HG02623 (cell line): ENCODE measurements at regions not wholly inside any gene's neighbourhood (a gene's known extent, or its start where the extent isn't known, plus 50 kb on each side); places are given as distances from the start of the nearest gene placed in this dataset.
A peak's percentile ranks its signal among the peaks of the same experiment; 100 is the strongest.

Source experiments
- ATAC-seq: cut with Tn5 transposase; IDR thresholded peaks from one replicate; pipeline ENCODE4 v1.9.1; 2021; ENCODE audit warnings: moderate library complexity; ENCODE audit not compliant: unreplicated experiment

DNA sequence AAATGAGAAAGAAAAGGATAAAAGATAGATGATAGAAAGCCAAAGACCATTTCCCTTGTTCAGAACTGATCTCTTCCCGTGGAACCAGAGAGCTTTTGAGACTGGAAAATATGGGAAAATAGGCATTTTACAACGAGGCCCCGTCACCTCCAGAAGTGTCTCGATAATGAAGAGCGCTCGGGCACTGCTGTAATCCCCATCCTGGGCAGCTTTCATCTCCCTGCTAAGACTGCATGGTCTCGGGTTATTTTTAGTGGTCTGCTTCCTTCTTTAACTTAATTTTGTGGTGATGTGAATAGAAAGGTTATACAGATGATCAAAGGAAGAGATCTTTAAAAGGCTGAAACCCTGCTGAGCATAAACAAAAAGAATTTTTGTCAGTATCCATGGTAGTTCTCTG lies 176.6 kb downstream of the METTL4 start:
- no peak for ATAC-seq

DNA sequence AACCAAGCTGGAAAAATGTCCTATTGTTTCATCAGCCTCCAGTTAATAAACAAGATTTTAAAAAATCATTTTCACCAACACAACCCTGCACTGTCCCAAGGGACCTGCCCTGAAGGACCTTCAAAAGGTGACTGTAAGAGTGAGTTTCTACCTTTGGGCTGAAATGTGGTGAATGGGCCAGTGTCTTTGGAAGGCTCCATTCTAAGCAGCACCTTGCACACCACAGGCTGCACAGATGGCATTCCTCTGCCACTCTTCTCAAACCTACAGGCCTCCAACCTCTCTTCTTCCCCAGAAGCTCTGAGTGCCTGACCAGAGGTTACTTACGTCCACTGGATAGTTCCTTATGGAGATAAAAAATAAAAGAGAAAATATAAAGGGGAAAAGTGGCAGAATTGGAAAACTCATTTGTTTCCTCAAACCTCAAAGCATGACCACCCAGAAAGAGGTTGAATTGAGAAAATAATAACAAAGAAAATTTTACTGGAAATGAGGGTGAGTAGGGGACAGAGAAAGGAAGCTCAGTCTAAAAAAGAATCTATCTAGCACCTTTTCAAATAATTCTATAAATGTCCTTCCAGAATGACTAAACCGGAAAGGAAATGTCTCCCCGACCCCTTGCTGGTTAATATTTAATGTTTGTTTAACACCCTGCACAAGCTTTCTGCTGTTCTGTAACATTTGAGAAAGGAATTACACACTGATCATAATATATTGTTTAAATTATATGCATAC lies 175.7 kb downstream of the METTL4 start:
- peak; percentile 69 for ATAC-seq

DNA sequence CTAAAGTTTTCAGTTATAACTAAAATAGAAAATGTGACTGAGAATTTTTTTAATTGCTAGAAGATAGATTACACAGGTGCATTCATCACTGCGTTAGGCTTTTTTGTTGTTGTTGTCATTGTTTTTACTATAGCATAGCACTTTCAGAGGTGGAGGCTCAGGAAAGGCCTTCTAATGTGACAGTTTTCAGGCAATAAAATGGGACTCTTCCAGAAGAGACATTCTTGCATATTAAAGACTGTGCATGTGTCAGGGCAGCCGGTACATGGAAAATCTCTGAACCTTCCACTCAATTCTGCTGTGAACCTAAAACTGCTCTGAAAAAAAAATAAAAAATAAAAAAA lies 175.2 kb downstream of the METTL4 start:
- no peak for ATAC-seq

DNA sequence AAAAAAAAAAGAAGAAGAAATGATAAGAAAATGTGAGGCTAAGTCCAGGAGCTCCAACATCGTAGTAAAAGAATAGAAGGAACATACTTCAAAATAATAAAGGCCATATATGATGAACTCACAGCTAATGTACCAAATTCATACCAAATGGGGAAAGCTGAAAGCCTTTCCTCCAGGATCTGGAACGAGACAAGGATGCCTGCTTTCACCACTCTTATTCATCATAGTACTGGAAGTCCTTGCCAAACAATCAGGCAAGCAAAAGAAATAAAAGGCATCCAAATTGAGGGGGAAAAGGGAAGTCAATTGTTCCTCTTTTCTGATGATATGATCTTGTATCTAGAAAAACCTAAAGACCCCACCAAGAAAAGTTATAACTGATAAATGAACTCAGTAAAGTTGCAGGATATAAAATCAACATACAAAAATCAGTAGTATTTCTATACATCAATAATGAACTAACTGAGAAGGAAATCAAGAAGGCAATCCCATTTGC lies 170.6 kb downstream of the METTL4 start:
- ATAC-seq, result no peak

DNA sequence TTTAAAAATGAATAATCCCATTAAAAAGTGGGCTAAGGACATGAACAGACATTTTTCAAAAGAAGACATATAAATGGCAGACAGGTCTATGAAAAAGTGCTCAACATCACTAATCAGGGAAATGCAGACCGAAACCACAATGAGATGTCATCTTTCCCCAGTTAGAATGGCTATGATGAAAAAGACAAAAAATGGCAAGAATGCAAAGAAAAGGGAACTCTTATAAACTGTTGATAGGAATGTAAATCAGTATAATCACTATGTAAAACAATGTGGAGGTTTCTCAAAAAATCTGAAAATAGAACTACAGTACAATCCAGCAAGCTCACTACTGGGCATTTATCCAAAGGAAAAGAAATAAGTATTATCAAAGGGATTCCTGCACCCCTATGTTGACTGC lies 169.2 kb downstream of the METTL4 start:
- ATAC-seq, result no peak

DNA sequence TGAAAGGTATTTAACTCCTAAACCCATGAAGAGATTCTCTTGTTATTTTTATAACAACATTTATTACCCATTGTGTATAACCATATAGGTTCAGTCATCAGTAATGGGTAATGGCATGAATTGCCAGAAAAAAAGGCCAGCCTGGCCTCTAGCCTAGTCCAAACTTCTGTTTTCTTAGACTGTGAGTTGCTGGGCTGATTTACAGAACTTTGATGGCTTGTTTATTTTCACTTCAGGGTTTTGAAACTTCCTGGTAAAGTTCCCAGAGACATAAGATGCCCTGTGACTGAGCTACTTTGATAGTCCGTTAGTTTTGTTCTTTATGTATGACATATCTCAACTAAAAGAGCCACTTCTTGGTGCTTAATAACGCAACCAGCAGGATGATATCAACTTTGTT lies 164.8 kb downstream of the METTL4 start:
- ATAC-seq, result no peak

DNA sequence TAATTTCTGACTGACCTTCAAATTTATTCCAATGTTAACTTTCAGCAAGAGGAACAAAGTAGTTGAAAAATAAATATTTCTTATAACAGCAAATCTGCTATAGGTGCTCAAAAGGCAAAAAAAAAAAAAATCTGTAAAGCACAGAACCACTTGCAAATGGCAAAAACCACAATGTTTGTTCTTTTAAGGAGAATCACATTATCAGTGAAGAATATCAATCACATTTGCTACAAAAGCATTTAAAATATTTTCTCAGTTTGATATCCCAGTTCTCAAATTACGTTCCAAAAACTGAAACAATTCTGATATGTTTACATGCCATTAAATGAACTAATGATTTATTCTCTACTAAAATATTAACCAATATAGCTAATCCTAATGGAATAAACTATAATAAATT lies 163.3 kb downstream of the METTL4 start:
- ATAC-seq, result no peak

DNA sequence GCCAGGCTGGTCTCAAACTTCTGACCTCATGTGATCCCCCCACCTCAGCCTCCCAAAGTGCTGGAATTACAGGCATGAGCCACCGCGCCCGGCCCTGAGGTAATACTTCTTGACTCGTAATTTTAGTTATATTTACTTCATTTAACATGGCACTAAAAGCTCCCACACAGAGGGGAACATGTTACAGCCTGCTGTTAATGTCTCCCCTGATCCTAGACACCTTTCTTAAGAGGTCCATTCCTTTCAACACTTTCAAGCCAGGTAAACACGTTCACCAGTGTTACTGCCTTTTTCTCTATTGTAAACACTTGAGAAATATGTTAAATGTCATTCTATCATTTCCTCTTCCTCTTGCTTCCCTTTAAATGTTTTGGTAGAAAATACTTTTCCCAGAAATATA lies 161.4 kb downstream of the METTL4 start:
- ATAC-seq, result no peak

DNA sequence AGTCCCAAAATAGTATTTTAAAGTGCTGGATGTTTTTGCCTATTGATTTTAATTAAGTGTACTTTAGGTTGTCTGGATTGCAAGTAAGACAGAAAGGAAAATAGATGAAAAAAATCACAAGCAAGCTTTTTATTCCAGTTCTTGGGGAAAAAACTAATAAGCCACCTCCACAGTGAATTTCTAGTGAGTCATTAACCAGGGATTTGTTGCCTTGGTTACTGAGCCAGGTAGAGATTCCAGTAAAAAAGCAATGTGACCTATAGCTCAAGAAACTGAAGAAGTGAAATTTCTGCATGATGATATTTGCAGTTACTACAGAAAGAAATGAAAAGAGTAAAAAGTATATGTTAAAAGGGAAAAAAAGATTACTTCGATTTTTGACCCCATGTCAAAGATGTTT lies 160.6 kb downstream of the METTL4 start:
- ATAC-seq, result no peak

DNA sequence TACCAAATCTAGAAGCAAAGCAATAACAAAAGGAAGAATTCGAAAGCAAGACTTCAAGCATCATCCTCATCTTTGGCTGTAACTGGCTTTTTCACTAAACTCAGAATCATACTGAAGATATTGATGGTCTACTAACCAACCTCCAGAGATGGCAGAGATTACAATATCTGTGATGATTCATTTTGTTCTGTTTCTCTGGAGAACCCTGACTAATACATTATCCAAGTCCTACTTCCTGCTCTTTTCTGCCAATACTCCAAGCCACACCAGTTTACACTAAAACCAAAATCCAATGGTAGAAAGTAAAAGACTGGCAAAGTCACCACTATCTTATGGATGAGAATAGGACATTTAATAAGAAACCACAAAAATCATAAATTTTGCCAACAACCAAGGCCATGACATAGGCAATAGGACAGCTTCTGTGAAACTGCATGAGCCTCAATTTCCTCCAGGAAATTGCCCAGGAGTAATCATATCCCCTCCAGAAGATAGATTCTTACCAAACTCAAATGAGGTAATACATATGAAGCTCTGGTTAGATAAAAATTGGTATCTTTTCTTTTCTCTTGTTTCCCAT lies 159.8 kb downstream of the METTL4 start:
- no peak for ATAC-seq

DNA sequence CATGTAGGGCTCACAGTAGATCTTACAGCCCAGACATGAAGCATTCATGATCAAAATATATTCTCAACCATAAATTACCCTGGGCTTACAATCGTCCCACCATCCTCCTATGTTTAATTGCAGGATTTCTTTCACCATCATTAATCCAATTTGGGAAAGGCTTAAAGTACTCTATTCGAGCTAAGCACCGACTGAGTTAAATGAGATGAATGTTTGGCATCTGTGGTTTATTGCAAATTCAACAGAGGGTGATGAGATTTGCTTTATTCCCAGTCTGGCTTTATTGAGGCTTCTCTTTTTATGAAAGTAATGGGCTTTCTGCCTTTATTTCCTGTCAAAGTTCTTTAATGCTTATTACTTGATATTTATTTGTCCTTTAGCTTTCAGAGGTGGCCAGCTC lies 159.0 kb downstream of the METTL4 start:
- no peak for ATAC-seq

DNA sequence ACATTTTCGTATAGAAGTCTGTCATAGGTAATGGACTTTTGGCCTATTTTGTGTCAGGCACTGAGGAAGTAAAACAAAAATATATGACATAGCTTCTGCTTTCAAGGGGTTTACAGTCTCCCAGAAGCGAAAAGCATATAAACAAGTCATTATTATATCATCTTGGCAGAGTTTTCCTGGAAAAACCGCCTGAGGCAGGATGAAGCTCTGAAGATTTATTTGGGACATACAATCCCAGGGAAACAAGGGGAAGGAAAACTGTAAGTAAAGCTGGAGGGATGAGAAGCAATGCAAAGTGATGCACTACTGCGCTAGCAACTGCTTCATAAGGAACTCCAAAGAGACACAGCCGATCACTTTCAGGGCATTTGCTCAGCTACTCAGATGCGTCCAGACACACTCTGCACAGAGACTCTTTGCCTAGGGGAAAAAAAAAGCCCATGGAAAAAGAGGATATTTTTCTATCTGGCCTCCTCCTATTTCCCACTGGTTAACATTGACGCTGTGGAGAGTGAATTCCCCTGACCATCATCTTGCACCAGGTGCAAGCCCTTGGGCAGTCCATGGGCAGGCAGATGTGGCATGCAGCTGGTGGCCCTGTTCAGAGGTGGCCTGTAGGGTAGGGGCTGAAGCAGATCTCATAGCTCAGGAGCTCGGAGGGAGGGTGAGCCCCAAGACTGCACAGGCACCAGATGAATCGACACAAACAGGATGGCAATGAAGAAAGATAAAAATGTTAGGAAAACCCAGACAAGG lies 158.1 kb downstream of the METTL4 start:
- ATAC-seq, result no peak

DNA sequence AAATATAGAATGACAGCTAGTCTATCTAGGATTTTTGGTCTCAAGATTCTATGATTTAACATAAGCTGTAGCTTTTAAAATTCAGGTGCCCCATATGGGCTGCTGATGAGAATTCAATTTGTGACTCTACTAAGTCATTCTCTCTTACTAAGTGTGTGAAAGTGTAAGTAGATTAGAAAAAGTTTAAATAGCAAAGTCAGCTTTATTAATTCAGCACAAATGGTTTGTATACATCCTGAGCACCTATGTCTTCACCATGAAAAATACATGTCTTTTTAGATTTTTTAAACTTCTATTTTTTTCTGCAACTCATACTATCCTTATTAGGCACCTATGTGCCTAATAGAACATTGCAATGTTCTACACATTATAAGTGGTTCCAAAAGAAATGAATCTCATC lies 157.1 kb downstream of the METTL4 start:
- ATAC-seq, result no peak

DNA sequence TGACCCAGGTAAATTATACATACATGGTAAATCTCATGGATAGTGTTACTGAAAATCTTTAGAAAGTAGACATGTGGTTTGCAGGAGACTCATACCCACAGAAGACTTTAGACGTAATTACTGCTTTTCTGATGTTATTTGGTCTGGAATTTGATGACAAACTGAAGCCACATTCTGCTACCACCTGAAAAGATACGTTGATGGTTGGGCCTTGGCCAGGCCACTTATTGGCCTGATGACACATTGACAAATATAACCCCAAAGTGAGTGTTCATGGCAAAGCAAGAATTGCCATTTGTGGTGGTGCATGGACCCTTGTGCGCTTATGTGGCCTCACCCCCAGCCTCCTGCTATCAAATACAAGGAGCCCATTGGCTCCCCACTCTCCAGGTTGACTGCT lies 155.6 kb downstream of the METTL4 start:
- ATAC-seq, result no peak

DNA sequence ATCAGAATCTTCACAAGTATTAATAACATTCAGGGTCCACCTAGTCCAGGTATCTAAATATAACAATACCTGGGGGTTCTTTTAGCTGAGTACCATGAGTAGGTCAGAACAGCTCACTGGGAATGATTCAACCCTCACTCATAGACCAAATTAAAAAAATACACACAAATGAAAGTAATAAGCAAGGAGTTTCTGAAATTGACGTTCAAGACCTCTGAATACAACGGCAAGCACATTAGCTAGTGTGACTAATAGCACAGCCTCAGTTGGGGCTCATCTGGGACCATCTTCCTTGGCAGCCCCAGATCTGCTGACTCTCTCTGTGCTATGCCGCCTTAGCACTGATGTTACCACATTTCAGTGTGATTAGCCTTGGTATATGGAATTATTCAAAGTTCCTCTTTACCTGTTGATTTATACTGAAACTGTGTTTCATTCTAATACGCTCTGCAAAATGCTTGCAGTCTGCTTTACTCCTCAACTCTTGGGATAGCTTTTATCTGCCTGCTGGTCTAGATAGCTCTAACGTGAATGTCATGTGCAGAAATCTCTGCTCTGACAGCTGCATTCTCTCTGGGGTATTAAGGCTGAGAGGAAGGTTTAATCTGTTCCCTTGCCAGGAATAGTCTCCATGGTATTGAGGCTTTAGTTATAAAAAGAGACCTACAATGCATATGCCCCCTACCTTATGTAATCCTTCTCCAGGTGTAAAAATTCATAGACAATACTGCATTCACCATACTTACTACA lies 153.3 kb downstream of the METTL4 start:
- ATAC-seq, result no peak

DNA sequence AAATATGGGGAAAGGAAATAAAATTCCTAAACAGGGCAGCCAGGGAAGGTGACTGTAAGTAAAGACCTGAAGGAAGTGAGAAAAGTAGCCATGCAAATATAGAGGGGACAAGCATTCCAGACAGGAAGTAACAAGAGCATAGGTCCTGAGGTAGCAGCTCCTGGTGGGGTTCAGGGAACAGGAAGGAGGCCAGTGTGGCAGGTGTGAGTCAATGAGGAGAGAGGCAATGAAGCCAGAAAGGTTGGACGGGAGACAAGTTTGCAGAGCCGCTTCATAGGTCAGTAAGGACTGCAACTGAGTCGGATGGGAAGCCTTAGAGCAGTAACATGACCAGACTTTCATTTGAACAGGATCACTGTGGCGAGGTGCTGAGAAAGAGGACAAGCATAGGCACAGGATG lies 150.9 kb downstream of the METTL4 start:
- ATAC-seq, result no peak

DNA sequence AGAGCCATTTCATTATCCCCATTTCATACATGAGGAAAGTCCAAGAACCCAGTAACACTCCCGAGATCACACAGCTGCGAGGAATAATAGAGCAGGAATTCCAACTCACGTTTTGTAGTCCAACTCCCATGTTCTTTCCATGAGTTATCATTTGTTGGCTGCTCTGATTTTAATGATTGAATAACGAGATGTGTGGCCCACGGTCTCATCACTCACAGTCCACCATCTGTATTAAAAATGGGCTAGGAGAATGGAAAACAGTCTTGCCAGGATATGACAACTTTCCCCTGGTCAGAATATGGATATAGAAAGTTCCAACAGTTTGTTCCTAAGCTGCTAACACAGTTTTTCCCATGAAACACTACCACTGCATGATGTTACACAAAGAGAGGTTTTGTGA lies 147.5 kb downstream of the METTL4 start:
- ATAC-seq, result no peak

DNA sequence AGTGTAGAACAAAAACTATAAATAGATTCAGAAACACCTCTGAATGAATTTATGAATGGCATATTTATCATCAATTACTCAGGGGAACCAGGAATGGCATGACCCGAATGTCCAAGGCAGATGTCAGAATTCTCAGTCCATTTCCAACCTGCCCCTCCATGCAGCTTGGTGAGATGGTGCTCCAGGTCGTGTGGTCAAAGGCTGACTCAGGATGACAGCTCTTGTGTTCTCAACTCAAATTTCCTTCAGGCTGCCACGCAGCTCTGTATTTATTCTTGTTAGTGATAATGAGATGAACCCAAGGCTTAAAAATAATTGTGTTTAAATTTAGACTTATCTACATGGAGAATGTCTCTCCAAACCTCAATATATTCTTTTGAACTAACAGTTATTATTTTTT lies 146.9 kb downstream of the METTL4 start:
- ATAC-seq, result no peak

DNA sequence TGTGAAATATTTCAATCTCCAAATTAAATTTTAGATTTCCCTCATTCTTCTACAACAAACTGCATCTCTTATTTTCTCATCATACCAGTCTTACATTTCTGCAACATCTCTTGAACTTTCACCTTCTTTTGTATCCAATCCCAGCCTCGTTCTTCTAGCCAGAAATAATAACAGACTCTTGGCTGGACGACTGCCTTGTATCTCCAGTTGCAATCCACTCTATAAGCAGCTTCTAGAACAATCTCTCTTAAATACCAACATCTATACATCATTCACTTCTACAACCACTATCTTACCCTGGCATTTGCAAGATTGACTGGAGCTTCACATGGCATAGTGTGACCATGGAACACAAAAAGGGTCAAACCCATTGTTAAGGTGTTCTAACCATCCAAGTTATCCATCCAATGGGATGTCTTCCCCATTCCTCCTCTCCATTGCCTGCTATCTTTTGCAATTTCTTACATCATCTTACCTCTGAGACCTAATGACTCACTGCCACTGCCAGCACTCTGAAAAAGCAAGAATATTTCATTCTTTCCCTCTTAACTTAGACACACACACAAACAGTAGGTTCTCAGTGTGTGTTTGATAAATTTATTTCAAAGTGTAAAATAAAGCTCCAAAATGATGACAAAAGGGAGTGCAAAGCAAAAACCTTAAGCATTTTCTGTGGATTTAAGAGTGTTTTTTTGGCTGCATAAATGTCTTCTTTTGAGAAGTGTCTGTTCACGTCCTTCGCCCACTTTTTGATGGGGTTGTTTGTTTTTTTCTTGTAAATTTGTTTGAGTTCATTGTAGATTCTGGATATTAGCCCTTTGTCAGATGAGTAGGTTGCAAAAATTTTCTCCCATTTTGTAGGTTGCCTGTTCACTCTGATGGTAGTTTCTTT lies 145.6 kb downstream of the METTL4 start:
- no peak for ATAC-seq

DNA sequence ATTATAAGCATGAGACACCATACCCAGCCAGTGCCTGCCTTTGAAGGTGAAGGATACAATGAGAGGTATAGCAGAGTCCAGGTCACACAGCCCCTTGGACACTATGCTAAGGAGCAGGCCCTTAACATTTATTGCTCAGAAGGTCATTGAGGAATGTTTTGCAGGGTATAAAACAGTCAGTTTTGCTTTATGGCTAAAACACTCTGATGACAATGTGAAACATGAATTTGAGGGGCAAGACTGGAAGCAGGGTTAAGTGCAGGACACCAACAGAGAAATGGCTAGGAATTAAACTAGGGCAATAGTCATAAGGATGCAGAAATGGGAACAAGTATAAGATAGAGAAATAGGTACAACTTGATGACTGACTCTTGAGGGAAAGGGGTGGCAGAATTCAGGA lies 141.1 kb downstream of the METTL4 start:
- no peak for ATAC-seq

DNA sequence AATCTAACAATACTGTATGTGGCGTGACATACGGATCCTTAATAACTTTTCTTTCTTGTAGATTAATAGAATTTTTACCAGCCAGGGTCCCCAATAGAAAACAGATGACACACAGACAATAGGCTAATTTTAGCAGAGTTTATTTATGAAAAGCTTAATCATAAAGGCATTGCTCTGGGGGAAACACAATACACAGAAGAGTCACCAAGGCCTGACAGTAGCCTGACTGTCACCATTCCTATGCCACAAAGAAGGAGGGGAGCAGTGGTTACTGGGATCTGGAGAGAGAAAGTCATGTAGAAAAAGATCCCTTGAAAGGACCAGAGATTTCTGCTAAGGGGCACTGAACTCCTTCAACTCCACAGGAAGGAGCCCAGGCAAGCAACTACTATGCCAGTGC lies 139.5 kb downstream of the METTL4 start:
- no peak for ATAC-seq
